ENCODE measurements at regions not wholly inside any gene's neighbourhood (a gene's known extent, or its start where the extent isn't known, plus 50 kb on each side); places are given as distances from the start of the nearest gene placed in this dataset.

DNA sequence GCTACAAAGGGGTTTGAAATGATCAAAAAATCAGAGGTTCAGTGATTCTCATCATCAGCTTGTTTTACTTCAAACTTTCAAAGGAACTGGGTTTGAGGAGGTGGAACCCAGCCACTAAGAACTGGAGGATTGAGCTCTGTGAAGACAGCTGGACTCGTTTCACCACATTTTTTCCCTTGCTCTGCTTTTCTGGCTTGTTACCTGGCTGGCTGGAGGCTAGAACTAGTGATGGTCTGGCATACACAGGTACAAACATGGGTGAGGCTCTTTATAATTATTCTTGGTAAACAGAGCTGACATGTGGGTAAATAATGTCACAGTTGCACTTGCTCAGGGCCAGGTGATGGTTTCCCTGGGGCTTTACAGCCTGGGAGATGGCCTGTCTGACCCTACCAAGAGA lies 352.5 kb downstream of the FGFR2 start:
- intact Hi-C loops (cut with DNase I; ENCODE audit: low total_unique reads) = no loop called here
- TF ChIP-seq, protein P1, sequence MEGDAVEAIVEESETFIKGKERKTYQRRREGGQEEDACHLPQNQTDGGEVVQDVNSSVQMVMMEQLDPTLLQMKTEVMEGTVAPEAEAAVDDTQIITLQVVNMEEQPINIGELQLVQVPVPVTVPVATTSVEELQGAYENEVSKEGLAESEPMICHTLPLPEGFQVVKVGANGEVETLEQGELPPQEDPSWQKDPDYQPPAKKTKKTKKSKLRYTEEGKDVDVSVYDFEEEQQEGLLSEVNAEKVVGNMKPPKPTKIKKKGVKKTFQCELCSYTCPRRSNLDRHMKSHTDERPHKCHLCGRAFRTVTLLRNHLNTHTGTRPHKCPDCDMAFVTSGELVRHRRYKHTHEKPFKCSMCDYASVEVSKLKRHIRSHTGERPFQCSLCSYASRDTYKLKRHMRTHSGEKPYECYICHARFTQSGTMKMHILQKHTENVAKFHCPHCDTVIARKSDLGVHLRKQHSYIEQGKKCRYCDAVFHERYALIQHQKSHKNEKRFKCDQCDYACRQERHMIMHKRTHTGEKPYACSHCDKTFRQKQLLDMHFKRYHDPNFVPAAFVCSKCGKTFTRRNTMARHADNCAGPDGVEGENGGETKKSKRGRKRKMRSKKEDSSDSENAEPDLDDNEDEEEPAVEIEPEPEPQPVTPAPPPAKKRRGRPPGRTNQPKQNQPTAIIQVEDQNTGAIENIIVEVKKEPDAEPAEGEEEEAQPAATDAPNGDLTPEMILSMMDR (IDR thresholded peaks at IDR 0.05 in 8 of 11, conservative IDR thresholded peaks at IDR 0.05 in 3 of 11) = no peak
- no peak for TF ChIP-seq POLR2A (IDR thresholded peaks at IDR 0.05)
- no peak for TF ChIP-seq POLR2AphosphoS5 (IDR thresholded peaks at IDR 0.05)
- Histone ChIP-seq H3K4me1 (no peaks in the 10 kb centered on the region), H3K27ac (no peak overlapping the region), H3K36me3 (no peaks in the 10 kb centered on the region), H3K4me3 (no peak overlapping the region), H3K27me3 (replicated peaks in 1 of 7) (peaks cover 0 to 13% (median 0%) of the 10 kb centered on the region in 7 donors), H3K9me3 (no peaks in the 10 kb centered on the region)
- 55 to 74% (median 63%) methylated on average over 1 of the region's 1 CpG for WGBS, 5 donors
- no peak for DNase-seq

DNA sequence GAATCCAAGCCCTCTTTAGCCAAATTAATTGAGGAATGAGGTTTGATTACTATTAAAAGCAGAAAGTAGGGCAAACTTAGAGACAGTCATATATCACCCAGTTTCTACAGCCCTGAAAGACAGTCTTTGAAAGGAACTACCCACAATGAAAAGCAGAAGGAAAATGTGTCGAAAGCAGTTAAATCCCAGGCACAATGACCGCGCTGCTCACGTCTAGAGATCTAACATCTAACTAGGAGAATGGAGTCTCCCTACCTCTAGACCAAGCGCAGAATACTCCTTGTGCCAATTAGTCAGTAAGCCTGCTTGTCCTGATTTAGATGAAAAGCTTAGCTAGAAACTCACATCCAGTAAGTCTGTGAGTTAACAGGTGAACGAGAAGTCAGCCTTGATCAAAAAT lies 350.0 kb downstream of the FGFR2 start:
- Histone ChIP-seq H3K9me3 (no peaks in the 10 kb centered on the region), H3K4me1 (no peaks in the 10 kb centered on the region), H3K27ac (no peak overlapping the region), H3K4me3 (no peak overlapping the region), H3K27me3 (replicated peaks in 1 of 7) (peaks cover 0 to 13% (median 0%) of the 10 kb centered on the region in 7 donors), H3K36me3 (no peaks in the 10 kb centered on the region)
- WGBS, 5 donors = 36 to 66% (median 44%) methylated on average over 6 of the region's 6 CpGs
- intact Hi-C loops (cut with DNase I; ENCODE audit: low total_unique reads) = no loop called here
- DNase-seq = no peak
- TF ChIP-seq POLR2AphosphoS5 (IDR thresholded peaks at IDR 0.05) (no peak), POLR2A (IDR thresholded peaks at IDR 0.05) (no peak)
- TF ChIP-seq, protein P1 (IDR thresholded peaks at IDR 0.05 in 8 of 11, conservative IDR thresholded peaks at IDR 0.05 in 3 of 11) = no peak

DNA sequence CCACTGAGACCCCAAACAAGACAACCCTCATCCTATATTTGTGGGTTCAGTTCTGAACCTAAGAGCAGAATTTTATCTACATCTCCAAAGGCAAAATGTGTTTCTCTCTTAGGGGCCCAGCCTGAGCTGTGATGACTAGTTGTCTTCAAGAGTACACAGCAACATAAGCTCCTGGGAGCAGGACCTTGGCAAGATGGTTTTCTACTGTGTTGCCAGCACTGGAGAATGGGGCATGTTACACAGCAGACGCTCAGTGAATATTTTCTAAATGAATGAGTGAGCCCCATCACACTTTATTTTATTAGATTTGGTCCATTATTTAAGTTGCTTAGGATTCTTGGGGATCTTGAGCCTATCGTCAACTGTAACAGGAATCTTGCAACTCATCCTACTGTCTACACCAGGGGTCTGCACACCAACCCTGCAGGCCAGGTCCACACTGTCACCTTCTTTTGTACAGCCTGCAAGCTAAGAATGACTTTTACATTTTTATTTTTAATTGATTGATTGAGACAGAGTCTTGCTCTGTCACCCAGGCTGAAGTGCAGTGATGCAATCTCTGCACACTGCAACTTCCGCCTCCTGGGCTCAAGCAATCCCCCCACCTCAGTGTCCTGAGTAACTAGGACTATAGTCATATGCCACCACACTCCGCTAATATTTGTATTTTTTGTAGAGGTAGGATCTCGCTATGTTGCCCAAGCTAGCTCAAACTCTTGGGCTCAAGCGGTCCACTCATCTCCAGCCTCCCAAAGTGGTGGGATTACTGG lies 347.1 kb downstream of the FGFR2 start:
- H3K9me3 ChIP-seq = no peaks in the 10 kb centered on the region
- TF ChIP-seq, protein P1 (IDR thresholded peaks at IDR 0.05 in 8 of 11, conservative IDR thresholded peaks at IDR 0.05 in 3 of 11) = no peak
- no peak for TF ChIP-seq POLR2AphosphoS5 (IDR thresholded peaks at IDR 0.05)
- TF ChIP-seq POLR2A (IDR thresholded peaks at IDR 0.05) = no peak
- peaks cover 0 to 2% (median 0%) of the 10 kb centered on the region in 7 donors for H3K27me3 ChIP-seq (replicated peaks in 1 of 7)
- no peaks in the 10 kb centered on the region for H3K36me3 ChIP-seq
- no peak overlapping the region for H3K27ac ChIP-seq
- intact Hi-C loops (cut with DNase I; ENCODE audit: low total_unique reads) = no loop called here
- H3K4me1 ChIP-seq = no peaks in the 10 kb centered on the region
- no peak for DNase-seq
- H3K4me3 ChIP-seq = no peak overlapping the region
- WGBS, 5 donors = 80 to 95% (median 86%) methylated on average over 6 of the region's 6 CpGs

DNA sequence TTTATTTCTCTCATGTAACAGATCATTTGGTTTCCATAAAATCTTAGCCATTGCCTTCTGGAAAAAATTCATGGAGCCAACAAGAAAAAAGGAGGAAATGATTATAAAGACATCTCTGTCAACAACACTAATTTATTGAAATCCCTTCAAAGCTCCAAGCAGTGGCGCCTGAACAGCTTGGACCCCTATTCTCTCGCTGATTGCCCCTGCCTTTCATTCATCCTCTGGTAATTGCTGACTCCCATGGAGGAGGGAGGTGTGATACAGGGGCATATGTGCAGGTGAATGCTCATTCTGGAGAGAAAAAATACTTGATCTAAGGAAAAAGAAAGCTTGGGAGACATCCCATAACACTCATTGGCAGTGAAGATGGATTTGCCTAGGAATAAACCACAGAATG lies 345.5 kb downstream of the FGFR2 start:
- DNase-seq = no peak
- H3K4me1 ChIP-seq = no peaks in the 10 kb centered on the region
- intact Hi-C loops (cut with DNase I; ENCODE audit: low total_unique reads) = no loop called here
- 66 to 87% (median 81%) methylated on average over 2 of the region's 2 CpGs for WGBS, 5 donors
- no peak for TF ChIP-seq POLR2AphosphoS5 (IDR thresholded peaks at IDR 0.05)
- no peak for TF ChIP-seq POLR2A (IDR thresholded peaks at IDR 0.05)
- TF ChIP-seq, protein P1 (IDR thresholded peaks at IDR 0.05 in 8 of 11, conservative IDR thresholded peaks at IDR 0.05 in 3 of 11) = no peak
- H3K36me3 ChIP-seq = no peaks in the 10 kb centered on the region
- no peaks in the 10 kb centered on the region for H3K27me3 ChIP-seq (replicated peaks in 1 of 7)
- no peaks in the 10 kb centered on the region for H3K9me3 ChIP-seq
- H3K4me3 ChIP-seq = no peak overlapping the region
- H3K27ac ChIP-seq = no peak overlapping the region
